Dedifferentiated amniotic fluid mesenchymal stem cell (primary cell): ENCODE measurements at regions not wholly inside any gene's neighbourhood (a gene's known extent, or its start where the extent isn't known, plus 50 kb on each side); places are given as distances from the start of the nearest gene placed in this dataset.
"Not testable (repeated sequence)": the region's sequence is repeated elsewhere in the genome, so short reads cannot be mapped to it uniquely, and the experiment has no call there.

Experiments
- DNase-seq: peaks from one replicate; pipeline ENCODE4 v3.0.0-alpha.2; 2016; ENCODE audit errors: extremely low spot score

DNA sequence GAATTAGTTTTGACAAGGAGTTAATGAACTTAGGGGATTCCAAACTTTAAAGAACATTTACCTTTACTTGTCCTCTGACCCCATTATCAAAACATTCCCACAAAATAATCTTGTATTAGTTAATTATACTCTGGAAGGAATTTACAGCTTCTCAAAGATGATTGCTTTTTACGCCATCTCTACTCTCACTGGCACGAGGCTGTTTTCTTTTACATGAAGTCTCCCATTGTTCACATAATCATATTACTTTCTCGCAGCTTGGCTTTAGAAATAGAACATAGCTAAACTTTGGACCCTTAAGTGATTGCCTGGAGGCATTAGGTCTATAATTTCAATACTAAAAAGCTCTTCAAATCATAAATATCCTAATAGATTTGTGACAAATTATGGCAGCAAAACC is 592.9 kb downstream of the TRIML1 start:
- DNase-seq, result no peak

DNA sequence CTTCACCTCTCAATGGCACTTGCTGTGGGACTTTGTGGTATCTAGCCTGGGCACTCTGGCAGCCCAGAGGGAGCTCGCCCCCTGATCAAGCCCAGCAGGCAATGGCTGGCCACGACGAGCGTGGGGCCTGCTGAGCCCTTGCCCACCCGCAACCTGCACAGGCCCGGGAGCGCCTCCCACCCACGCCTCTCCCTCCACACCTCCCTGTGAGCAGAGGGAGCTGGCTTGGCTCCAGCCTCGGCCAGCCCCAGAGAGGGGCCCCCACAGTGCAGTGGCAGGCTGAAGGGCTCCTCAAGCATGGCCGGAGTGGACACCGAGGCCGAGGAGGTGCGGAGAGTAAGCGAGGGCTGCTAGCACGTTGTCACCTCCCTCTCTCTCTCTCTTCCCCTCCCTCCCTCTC is 595.8 kb downstream of the TRIML1 start:
- no peak for DNase-seq

DNA sequence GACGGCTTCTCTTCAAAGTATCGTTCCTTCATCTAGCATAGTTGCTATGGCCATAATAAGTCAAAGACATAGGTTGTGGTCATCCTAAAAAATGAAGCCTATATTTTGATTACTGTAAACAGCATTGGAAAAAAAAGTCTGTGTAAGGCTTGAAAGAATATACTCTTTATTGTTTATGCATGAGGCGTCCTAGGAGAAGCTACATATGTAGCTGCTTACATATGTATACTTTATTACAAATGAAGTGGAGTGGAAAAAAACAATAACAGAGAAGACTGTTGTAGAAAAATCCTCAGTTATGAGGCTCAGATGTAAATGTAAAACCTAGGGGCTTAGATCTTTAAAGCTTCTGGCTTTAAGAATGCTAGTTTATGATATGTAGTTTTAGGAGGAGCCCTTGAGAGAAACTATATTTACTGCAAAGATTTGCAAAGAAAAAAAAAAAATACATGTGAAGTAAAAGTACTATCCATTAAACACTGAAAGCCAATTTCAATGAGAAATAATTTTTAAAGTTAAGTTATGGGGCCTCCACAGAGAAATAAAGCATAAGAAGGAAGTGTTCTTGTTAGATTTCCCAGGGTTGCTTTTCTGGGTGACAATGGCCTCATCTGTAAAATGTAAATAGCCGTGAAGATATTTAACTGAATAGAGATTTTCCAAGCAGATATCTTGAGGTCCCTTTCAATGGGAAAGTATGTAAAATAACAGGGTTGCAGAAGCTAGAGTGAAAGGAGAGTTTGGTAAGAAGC is 598.2 kb downstream of the TRIML1 start:
- DNase-seq, result no peak

DNA sequence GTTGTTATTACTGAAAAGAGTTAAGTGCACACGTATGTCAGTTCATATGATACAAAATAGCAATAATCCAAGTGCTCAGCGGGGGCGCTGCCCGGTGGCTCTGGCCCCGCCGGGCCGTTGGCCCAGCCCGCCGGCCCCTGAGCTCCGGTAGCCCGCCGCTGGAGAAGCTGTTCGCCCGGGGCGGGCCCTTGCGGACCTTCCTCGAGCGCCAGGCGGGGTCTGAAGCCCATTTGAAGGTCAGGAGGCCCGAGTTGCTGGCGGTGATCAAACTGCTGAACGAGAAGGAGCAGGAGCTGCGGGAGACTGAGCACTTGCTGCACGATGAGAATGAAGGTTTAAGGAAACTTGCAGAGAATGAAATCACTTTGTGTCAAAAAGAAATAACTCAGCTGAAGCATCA is 599.0 kb downstream of the TRIML1 start:
- not testable (repeated sequence) for DNase-seq

DNA sequence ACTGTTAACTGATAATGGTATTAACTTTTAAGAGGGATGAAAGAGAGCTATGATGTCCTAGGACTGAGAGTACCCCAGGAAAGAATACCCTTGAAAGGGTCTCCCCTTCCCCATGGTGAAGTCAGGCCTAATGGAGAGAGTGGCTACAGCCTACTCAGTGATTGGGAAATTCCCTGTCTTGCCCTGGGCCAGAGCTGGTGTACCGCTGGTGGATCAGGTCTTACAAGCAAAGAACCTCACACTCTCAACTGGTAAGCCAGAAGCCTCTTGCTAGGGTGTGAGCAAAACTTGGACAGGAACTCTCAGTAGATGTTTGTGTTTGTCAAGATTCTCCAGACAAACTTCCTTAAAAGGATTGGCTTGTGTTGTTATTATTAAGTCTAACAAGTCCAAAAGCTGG is 600.9 kb downstream of the TRIML1 start:
- DNase-seq, result not testable (repeated sequence)

DNA sequence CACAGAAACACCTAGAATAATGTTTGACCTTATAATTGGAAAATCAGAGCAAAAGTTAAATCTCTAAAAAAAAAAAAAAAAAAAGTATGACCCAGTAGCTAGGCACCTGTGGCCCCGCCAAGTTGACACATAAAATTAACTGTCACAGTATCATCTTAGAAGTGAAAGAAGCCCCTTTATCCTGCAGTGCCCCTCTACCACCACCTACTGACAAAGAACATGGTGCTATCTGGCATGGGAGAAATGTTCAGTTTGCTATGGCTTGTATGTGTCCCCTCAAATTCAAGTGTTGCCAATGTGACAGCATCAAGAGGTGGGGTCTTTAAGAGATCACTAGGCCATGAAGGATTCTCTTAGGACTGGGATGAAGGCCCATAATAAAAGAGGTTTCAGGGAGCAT is 601.5 kb downstream of the TRIML1 start:
- not testable (repeated sequence) for DNase-seq

DNA sequence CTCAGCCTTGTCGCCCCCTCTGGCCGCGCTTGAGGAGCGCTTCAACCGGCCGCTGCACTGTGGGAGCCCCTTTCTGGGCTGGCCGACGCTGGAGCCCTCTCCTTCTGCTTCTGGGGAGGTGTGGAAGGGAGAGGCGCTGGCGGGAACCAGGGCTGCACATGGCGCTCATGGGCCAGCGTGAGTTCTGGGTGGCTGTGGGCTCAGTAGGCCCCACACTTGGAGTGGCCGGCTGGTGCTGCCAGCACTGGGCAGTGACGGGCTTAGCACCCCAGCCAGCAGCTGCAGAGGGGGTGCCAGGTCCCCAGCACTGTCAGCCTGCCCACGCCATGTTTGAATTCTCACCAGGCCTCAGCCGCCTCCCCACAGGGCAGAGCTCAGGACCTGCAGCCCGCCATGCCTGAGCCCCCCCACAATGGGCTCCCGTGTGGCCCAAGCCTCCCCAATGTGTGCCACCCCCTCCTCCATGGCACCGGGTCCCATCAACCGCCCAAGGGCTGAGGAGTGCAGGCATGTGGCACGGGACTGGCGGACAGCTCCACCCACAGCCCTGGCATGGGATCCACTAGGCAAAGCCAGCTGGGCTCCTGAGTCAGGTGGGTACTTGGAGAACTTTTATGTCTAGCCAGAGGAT is 615.2 kb downstream of the TRIML1 start:
- no peak for DNase-seq

DNA sequence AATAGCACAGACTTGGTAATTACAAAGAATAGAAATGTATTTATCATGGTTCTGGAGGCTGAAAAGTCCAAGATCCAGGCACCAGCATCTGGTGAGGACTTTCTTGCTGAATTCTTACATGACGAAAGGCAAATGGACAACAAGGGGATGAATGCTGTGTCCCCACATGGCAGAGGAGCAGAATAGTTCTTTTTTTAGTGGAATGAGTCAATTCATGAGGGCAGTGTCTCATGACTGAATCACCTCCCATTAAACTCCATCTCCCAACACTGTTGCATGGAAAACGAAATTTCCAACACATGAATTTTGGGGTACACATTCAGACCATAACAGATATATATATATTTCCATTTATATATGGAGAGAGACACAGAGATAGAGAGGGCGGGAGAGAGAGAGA is 628.3 kb downstream of the TRIML1 start:
- no peak for DNase-seq

DNA sequence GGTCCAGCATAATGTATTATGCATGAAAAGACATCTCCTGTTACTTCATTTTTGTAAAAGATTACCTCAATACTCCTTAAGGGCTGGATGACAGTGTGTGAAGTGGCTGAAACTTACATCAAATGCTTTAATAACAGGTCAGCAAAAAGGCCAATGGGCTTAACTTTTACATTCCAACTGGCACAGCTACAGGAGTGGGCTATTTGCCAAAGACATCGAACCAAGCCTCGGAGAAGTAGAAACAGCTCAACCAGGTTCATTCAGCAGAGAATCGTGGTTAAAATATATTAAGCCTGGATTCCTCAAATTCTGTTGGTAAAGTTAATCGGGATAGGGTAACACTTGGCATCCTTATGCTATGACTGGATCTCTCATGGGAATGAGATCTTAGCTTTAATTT is 639.7 kb downstream of the TRIML1 start:
- peak; percentile 16 for DNase-seq

DNA sequence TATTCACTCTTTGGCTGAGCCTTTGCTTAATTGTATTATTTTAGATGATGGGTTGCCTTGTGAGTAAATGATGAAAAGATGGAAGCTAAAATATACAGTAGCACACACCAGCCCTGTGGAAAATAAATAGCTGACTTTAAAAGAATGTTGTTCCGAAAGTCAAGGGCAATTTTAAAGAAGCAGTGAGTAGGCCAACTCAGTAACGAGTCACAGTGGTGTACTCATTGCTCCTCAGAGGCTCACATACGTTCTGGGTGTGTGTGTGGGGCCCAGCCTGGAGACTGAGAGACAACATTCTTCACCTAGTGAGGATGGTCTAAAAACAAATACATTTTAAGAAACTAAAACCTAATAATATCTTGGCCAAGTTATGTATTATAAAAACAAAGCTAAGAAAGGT is 640.3 kb downstream of the TRIML1 start:
- DNase-seq, result no peak

DNA sequence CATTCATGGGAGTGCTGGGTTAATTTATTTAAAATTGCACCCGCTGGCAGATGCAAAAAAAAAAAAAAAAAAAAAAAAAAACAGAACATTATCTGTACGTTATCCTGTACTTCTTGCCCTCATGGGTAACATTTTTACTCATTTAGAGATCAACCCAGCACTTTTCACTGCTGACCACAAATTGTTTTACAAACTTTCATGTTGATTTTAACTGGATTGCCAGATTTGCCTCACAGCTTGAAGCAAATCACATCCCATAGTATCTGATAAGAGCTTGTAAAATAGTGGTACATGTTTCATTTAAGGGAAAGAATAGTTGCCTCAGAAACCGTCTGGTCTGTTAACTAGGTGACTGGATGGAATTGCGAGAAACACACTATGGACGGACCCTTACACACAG is 640.8 kb downstream of the TRIML1 start:
- DNase-seq, result no peak

DNA sequence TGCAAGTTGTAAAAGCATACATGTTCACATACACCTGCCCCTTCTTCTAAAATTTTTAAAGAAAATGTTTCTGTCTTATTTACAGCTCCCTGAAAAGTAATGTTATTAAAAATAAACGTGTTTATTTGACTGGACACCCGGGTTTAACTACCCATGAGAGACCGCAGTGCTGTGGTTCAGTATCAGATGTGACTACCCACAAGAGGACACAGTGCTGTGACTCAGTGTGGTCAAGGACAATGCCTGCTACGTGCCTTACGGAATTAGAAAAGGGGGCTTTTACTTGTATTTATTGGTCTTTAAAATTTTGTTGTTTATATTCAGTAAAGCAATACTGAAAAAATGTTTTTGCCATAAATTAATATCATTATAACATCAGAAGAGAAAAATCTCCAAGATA is 641.4 kb downstream of the TRIML1 start:
- no peak for DNase-seq

DNA sequence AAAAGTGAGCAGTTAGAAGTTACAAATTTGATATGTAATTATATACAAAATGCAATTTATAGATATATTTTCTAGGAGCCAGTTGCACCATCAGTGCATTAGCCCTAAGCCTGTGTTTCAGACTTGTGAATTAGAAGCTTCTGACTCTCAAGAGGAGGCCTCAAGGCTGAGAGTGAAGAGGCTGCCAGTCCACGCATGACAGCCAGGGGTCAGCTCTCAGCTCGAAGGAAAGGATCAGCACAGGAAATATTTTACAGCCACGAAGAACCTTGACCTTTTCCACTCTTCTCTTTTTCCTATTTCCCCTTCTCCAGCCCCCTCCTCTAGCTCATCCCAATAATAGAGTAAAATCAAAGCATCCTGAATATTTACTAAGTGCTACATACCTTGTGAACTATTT is 642.4 kb downstream of the TRIML1 start:
- no peak for DNase-seq

DNA sequence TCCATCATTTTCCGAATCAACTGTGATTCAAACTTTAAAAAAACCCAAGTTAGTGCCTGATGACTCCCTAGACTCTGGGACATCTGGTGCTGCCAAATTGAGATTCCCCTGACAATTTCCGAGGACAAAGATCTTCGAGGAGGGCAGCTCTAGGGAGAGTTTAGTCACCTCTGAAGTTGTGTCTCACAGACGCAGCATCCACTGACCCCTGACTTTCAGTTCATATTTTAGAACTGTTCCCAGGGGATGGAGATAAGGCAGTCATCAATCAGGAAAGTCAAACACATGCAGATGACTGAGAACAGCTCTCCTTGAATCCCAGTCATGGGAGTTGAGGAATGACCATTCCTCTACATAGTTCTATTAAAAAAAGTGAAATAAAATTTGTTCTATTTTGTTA is 643.9 kb downstream of the TRIML1 start:
- no peak for DNase-seq

DNA sequence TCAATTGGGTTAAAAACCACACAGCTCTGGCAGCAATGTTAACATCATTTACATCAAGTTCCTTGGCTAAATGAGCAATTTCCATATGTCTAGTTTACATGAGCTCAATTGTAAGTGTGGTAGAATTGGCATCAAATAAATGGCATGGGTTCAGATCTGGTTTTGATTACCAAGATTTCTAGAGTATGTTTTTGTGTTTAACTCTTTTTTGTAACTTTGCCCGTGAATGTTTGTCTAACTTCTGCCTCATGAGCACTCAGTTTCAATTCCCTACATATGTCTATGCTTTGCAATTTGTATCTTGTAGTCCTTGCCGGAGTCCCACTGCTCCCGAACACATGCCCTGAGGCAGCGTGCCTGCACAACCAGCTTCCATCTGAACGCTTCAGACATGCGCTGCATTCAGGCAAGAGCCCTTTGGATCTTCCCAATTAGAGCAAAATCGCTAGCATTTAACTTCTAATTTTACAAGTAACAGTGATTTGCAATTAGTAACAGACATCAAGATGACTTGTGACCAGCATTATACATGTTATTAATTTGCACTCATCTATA is 644.4 kb downstream of the TRIML1 start:
- DNase-seq, result peak; percentile 30

DNA sequence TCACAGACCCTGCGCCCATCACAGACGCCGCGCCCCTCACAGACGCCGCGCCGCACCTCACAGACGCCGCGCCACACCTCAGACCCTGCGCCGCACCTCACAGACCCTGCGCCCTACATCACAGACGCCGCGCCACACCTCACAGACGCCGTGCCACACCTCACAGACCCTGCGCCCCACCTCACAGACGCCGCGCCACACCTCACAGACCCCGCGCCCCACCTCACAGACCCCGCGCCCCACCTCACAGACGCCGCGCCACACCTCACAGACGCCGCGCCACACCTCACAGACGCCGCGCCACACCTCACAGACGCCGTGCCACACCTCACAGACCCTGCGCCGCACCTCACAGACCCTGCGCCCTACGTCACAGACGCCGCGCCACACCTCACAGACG is 657.4 kb downstream of the TRIML1 start:
- DNase-seq, result not testable (repeated sequence)

DNA sequence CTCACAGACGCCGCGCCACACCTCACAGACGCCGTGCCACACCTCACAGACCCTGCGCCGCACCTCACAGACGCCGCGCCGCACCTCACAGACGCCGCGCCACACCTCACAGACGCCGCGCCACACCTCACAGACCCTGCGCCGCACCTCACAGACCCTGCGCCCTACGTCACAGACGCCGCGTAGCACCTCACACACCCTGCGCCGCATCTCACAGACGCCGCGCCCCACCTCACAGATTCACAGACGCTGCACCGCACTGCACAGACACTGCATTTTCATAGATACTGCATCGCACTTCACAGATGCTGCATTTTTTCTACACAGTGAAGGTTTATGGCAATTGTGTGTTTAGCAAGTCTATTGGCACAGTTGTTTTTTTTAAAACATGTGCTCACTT is 657.8 kb downstream of the TRIML1 start:
- not testable (repeated sequence) for DNase-seq

DNA sequence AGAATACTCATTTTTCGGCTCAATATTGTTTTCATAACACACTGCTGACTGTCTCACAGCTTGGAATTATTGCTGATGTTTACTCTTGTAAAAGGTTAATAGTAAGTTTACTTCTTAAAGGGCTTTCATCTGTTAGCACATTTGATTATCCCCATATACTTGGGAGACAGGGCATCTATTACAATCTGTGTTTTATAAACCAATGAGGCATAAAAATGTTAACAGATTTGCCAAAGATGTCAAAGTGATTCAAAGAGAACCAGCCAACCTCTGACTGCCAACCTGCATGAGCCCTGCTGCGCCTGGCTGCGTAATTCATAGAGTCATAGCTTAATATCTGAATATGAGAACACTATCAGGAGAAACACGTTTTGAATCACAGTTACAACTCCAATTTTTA is 665.6 kb downstream of the TRIML1 start:
- DNase-seq, result no peak

DNA sequence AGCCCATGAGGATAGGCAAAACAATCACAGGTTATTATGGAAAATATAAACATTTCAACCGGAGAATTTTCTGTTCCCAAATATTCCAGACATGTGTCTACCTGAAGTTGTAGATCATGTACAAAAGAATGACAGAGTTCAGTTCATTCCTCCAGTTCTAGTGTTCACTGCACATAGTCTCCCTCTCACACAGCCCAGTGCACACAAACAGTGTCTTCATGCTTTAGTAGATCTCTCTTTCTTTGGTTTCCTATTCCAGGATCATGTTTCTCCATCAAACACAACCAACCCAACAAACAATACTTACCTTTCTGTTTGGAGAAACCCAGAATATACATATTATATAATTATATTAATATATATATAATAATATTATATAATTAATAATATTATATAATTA is 671.9 kb downstream of the TRIML1 start:
- DNase-seq, result no peak

DNA sequence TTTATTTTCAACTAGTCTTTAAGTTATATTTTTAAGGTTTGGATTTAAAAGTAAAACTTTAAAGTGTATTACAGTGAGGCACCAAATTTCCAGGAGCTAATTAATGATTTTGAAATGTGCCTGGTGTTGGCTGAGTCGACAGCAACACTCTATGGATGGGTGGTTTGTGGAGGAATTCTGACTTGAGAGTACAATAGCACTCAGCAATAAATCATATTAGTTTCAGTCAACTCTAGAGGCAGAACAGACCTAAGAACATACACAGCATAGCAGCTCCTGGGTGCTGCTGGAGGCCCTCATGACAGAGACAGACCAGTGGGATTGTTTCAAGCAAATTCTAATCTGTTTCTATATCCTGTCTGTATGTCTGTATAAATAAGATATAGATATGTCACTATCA is 673.4 kb downstream of the TRIML1 start:
- DNase-seq, result no peak

DNA sequence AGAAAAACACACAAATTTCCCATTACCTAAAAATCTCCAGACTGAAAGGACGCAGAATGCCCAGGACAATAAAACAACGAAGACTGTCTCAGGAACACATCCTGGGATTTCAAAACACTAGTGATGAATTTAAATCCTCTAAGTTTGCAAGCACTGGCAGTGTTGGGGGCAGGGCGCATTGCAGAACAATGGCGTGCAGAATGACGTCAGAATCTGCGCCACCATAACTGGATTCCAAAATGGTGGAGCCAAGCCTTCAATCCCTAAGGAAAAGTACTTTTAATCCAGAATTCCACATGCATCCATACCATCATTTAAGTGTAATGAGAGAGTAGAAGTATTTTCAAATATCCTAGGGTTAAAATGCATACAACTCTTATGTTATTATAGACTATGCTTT is 679.1 kb downstream of the TRIML1 start:
- DNase-seq, result no peak

DNA sequence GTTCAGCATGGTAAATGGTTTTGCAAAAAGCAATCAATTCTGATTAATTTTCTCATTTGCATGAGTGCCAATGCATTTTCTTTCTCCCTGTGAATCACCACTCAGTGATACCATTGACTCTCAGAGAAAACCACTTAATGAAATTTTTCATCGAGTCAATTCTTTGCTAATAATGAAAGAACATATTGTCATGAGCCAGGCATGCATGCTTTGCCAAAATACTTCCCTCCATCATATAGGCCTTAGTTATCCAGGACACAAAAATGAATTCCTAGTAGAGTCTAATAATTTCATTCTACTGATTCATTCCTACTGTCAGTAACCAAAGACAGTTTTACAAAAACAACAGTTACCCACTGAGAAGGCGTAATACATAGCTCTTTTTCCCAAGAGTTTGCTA is 680.0 kb downstream of the TRIML1 start:
- no peak for DNase-seq

DNA sequence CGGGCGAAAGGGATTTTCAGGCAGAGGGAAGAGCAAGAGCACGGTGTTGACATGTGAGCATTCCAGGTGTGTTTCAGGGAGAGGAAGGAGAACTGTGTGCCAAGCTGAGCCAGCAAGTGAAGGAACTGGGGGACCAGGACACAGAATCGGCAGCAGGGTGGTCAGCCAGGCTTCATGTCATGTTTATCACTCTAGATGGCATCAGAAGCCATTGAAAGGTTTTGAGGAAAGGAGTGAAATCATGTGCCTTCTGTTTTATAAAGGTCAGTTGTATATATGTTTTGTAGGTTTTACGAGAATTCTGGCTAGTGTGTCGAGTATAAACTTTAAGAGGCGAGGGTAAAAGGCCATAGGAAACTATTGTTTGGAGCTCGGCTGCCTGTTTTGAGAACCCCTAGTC is 682.3 kb downstream of the TRIML1 start:
- DNase-seq, result no peak
